GM12892 (cell line): ENCODE measurements at regions not wholly inside any gene's neighbourhood (a gene's known extent, or its start where the extent isn't known, plus 50 kb on each side); places are given as distances from the start of the nearest gene placed in this dataset.

Experiments used
- POLR2A ChIP-seq: IDR thresholded peaks from 2 replicates; pipeline ENCODE4 v1.6.1; 2011; ENCODE audit warnings: low read depth, low read length, control low read depth
- POLR2AphosphoS5 ChIP-seq: IDR thresholded peaks from 2 replicates; pipeline ENCODE4 v1.6.1; 2011; ENCODE audit warnings: low read depth, low read length, control low read depth
- TAF1 ChIP-seq: IDR thresholded peaks from 2 replicates; pipeline ENCODE4 v1.6.1; 2011; ENCODE audit warnings: low read depth, mild to moderate bottlenecking, control low read depth, low read length, borderline replicate concordance

GRCh38 chr4:129167640-129168260, 71.8 kb downstream of the C4orf33 start:
- TF ChIP-seq POLR2AphosphoS5: no peak
- no peak for TF ChIP-seq POLR2A
- no peak for TF ChIP-seq TAF1
